Heart left ventricle (tissue), 16 donors: ENCODE measurements at regions not wholly inside any gene's neighbourhood (a gene's known extent, or its start where the extent isn't known, plus 50 kb on each side); places are given as distances from the start of the nearest gene placed in this dataset.

ENCODE experiments used
- ATAC-seq, 4 donors: fragments of 200-7000 bp; cut with Tn5 transposase; one replicate each; pipeline ENCODE4 v1.9.1; 2020 to 2022; ENCODE audit warnings: moderate library complexity in 4 of 4, mild to moderate bottlenecking in 3 of 4, moderate number of reproducible peaks in 1 of 4
- DNase-seq, 5 donors: peaks; one replicate each; pipeline ENCODE4 v3.0.0-alpha.2; 2020
- H3K27ac ChIP-seq, 12 donors: fragments of 200-600 bp; sonication (generic) in 4 of 12; one replicate each; pipeline versions ENCODE4 v1.5.0 to v1.8.0; 2016 to 2022; ENCODE audit warnings: mild to moderate bottlenecking in 2 of 12
- H3K27me3 ChIP-seq, 9 donors: fragments of 200-600 bp; sonication (generic) in 2 of 9; one replicate each; pipeline versions ENCODE4 v1.5.1 to v1.8.0; 2016 to 2022; ENCODE audit warnings: mild to moderate bottlenecking in 3 of 9
- H3K36me3 ChIP-seq, 9 donors: fragments of 200-600 bp; sonication (generic) in 2 of 9; one replicate each; pipeline versions ENCODE4 v1.5.0 to v1.8.0; 2018 to 2022; ENCODE audit warnings: mild to moderate bottlenecking in 2 of 9
- H3K4me1 ChIP-seq, 12 donors: fragments of 200-600 bp; sonication (generic) in 4 of 12; one replicate each; pipeline versions ENCODE4 v1.5.0 to v1.8.0; 2016 to 2022; ENCODE audit warnings: mild to moderate bottlenecking in 3 of 12
- H3K4me3 ChIP-seq, 12 donors: fragments of 200-600 bp; sonication (generic) in 4 of 12; one replicate each; pipeline versions ENCODE4 v1.5.0 to v1.8.0; 2017 to 2022; ENCODE audit warnings: mild to moderate bottlenecking in 9 of 12, moderate library complexity in 4 of 12
- H3K9me3 ChIP-seq, 12 donors: fragments of 200-600 bp; sonication (generic) in 4 of 12; one replicate each; pipeline versions ENCODE4 v1.5.0 to v1.8.0; 2016 to 2022; ENCODE audit warnings: mild to moderate bottlenecking in 1 of 12
- CTCF ChIP-seq, 12 donors: fragments of 200-600 bp; sonication (generic) in 4 of 12; IDR thresholded peaks; one replicate each; pipeline versions ENCODE4 v1.5.0 to v1.8.0; 2018 to 2022; ENCODE audit warnings: antibody characterized with exemption in 12 of 12, mild to moderate bottlenecking in 5 of 12
- POLR2A ChIP-seq, 2 donors: fragments of 450-650 bp; IDR thresholded peaks; one replicate each; pipeline ENCODE4 v1.6.1; 2017; ENCODE audit warnings: antibody characterized with exemption in 2 of 2, mild to moderate bottlenecking in 2 of 2, moderate library complexity in 2 of 2
- WGBS, 4 donors: extraction: QIAGEN DNeasy Blood & Tissue Kit in 2 of 4; methylation state at CpG; one replicate each; pipeline versions ENCODE4 v1.1.5 to v1.1.7; 2013 to 2018; 5-methylcytosine and 5-hydroxymethylcytosine counted together
- intact Hi-C, 10 donors: fragments of 100-400 bp; cut with DNase I; formaldehyde crosslinking; loops; one replicate each; pipeline versions ENCODE4 v1.11.1 to v1.14.2; 2022
- donor health status: ischemic (EF 13 %, LVEDD 7.1; RV severe dilation, severe dysfunction).
- donor health status: healthy with polysubstance abuse.
- donor health status: DM: no; HTN: yes; CAD: no.
- donor health status: DM: no; HTN: no; CAD: no.
- donor health status: ischemic (EF 25% LVEDD 6.9; RV normal size, moderate dysfunction).
- donor health status: ischemic (EF 25% LVEDD 5.7; RV mildly dilated, moderate dysfunction).
- donor health status: healthy.
- donor health status: DM: yes; HTN: yes; CAD: no.
- donor health status: ischemic (EF 35%, LVEDD 5.7; RV mildly dilated, moderate dysfunction).
- donor health status: nonischemic (EF 11% LVEDD 7.7; RV severe dilation, severe dysfunction).
- donor health status: DM: yes; HTN: yes; CAD: no.
- donor health status: PGD.
- donor health status: ischemic (EF 29% LVEDD 5.4; RV normal size, mild dysfunction).
- donor health status: nonischemic (EF 23%, LVEDD 6.1; RV moderate dilation, normal function).

GRCh38 chr11:27218421-27219038 is 144.5 kb downstream of the CCDC34 start:
- TF ChIP-seq CTCF (IDR thresholded peaks at IDR 0.05) (no peak), POLR2A (IDR thresholded peaks at IDR 0.05) (no peak)
- H3K4me1 ChIP-seq: peaks cover 5 to 47% (median 16%) of the 10 kb centered on the region in 12 donors
- 61 to 73% (median 67%) methylated on average over 3 of the region's 3 CpGs for WGBS, 4 donors
- no peaks in the 10 kb centered on the region for H3K9me3 ChIP-seq
- DNase-seq (peak in 1 of 5 donors; percentile 40), ATAC-seq (peak in 3 of 4 donors; percentile 38 to 64 (median 38))
- intact Hi-C loops: no loop called here
- H3K27ac ChIP-seq: peak overlapping the region in 7 of 12 donors; percentile 16 to 79 (median 64)
- no peaks in the 10 kb centered on the region for H3K36me3 ChIP-seq
- H3K4me3 ChIP-seq: no peak overlapping the region
- no peaks in the 10 kb centered on the region for H3K27me3 ChIP-seq

DNA sequence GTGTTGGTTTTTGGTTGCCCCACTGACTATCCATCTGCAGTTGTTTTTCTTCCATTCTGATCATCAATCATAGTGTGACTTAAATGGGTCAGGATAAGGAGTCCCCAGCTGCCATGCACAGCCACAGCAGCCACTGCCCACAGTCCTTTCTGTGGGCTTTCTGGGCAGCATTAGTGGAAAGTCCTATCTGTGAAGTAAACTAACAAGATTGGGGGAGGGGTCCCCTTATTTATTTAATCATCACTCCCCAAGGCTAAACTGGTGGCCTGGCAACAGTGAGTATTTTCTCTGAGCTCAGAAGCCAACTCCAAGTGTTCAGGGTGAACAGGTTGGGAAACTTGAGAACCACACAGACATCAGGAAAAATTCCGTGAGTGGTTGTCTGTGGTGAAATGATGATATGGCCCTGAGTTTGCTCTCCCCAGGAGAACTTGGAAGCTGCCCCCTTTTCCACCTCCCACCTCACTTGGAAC is 145.0 kb downstream of the CCDC34 start:
- no peak for TF ChIP-seq CTCF (IDR thresholded peaks at IDR 0.05)
- no peak for TF ChIP-seq POLR2A (IDR thresholded peaks at IDR 0.05)
- H3K4me1 ChIP-seq: peaks cover 5 to 52% (median 20%) of the 10 kb centered on the region in 12 donors
- WGBS, 4 donors: 74 to 88% (median 78%) methylated on average over 1 of the region's 1 CpG
- H3K27me3 ChIP-seq: no peaks in the 10 kb centered on the region
- ATAC-seq (peak in 2 of 4 donors; percentile 23 to 54), DNase-seq (no peak)
- H3K9me3 ChIP-seq: no peaks in the 10 kb centered on the region
- H3K27ac ChIP-seq: peak overlapping the region in 9 of 12 donors; percentile 12 to 79 (median 53)
- intact Hi-C loops: no loop called here
- no peaks in the 10 kb centered on the region for H3K36me3 ChIP-seq
- no peak overlapping the region for H3K4me3 ChIP-seq

DNA sequence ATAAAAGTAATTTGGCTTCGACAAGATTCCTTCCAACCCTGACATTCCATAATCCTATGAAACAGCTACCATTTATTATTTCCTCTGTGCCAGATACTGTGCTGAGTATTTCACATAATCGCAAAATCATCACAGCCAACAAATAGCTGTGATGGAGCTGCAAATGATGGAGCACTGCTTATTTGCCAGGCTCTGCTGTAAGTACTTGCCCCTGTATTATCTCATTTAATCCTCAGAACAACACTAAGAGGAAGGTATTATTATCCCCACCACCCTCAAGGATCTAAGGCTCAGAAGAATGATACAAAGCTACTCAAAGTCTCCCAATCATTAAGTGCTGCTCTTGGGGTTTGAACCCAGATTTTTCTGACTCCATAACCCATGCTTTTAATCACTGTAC is 145.5 kb downstream of the CCDC34 start:
- TF ChIP-seq CTCF (IDR thresholded peaks at IDR 0.05): no peak
- TF ChIP-seq POLR2A (IDR thresholded peaks at IDR 0.05): no peak
- WGBS, 4 donors: 78 to 90% (median 81%) methylated on average over 2 of the region's 2 CpGs
- Histone ChIP-seq H3K4me1 (peaks cover 5 to 57% (median 21%) of the 10 kb centered on the region in 12 donors), H3K27me3 (no peaks in the 10 kb centered on the region), H3K4me3 (no peak overlapping the region), H3K9me3 (no peaks in the 10 kb centered on the region), H3K36me3 (no peaks in the 10 kb centered on the region), H3K27ac (peak overlapping the region in 7 of 12 donors; percentile 12 to 79 (median 64))
- DNase-seq (no peak), ATAC-seq (no peak)
- intact Hi-C loops: no loop called here

GRCh38 chr11:27216270-27217149 is 146.5 kb downstream of the CCDC34 start:
- WGBS, 4 donors: 15 to 23% (median 17%) methylated on average over 5 of the region's 5 CpGs
- Histone ChIP-seq H3K36me3 (no peaks in the 10 kb centered on the region), H3K4me1 (peaks cover 5 to 57% (median 21%) of the 10 kb centered on the region in 12 donors), H3K27ac (peak overlapping the region in 11 of 12 donors; percentile 17 to 79 (median 59)), H3K27me3 (no peaks in the 10 kb centered on the region), H3K4me3 (no peak overlapping the region), H3K9me3 (no peaks in the 10 kb centered on the region)
- TF ChIP-seq CTCF (IDR thresholded peaks at IDR 0.05) (no peak), POLR2A (IDR thresholded peaks at IDR 0.05) (no peak)
- intact Hi-C loops: no loop called here
- ATAC-seq: peak; percentile 66 to 81 (median 80)
- peak; percentile 60 to 84 (median 81) for DNase-seq
